Kidney (tissue), 13 donors: ENCODE measurements at regions not wholly inside any gene's neighbourhood (a gene's known extent, or its start where the extent isn't known, plus 50 kb on each side); places are given as distances from the start of the nearest gene placed in this dataset.
A peak's percentile ranks its signal among the peaks of the same experiment; 100 is the strongest.
"Not testable (repeated sequence)": the region's sequence is repeated elsewhere in the genome, so short reads cannot be mapped to it uniquely, and the experiment has no call there.

Experiments used
- DNase-seq, 5 donors: peaks; one replicate each; pipeline ENCODE4 v3.0.0-alpha.2; 2013 to 2020
- FAIRE-seq: peaks from 2 replicates; lab custom pipeline; 2012; peaks lifted over from hg19 to GRCh38; lab: Jason Lieb, UNC
- H3K27ac ChIP-seq, 2 donors: one replicate each; pipeline ENCODE4 v1.7.0; 2013; ENCODE audit warnings: low read depth in 2 of 2, low read length in 2 of 2, inconsistent platforms in 1 of 2
- H3K27me3 ChIP-seq: one replicate; pipeline ENCODE4 v1.7.1; 2013; ENCODE audit warnings: low read length, inconsistent platforms; ENCODE audit not compliant: control insufficient read depth, insufficient read depth
- H3K36me3 ChIP-seq, 3 donors: one replicate each; pipeline versions ENCODE4 v1.7.0 to v1.7.1; 2013; ENCODE audit warnings: low read length in 3 of 3, control low read depth in 1 of 3, inconsistent platforms in 1 of 3; ENCODE audit not compliant: insufficient read depth in 3 of 3, control insufficient read depth in 2 of 3
- H3K4me1 ChIP-seq, 3 donors: one replicate each; pipeline versions ENCODE4 v1.7.0 to v1.7.1; 2013; ENCODE audit warnings: low read length in 3 of 3, inconsistent platforms in 1 of 3, low read depth in 1 of 3; ENCODE audit not compliant: control insufficient read depth in 2 of 3, insufficient read depth in 2 of 3
- H3K4me3 ChIP-seq, 3 donors: one replicate each; pipeline versions ENCODE4 v1.7.0 to v1.8.1; 2013; ENCODE audit warnings: low read length in 3 of 3, control low read depth in 1 of 3, inconsistent platforms in 1 of 3
- H3K9ac ChIP-seq, 3 donors: one replicate each; pipeline versions ENCODE4 v1.7.0 to v1.7.1; 2013; ENCODE audit warnings: low read length in 3 of 3, control low read depth in 1 of 3, inconsistent platforms in 1 of 3
- H3K9me3 ChIP-seq, 3 donors: one replicate each; pipeline versions ENCODE4 v1.7.0 to v1.7.1; 2013; ENCODE audit warnings: low read length in 3 of 3, control low read depth in 1 of 3, inconsistent platforms in 1 of 3; ENCODE audit not compliant: control insufficient read depth in 2 of 3, insufficient read depth in 1 of 3
- CTCF ChIP-seq: IDR thresholded peaks from 3 replicates; pipeline ENCODE4 v1.5.1; 2012; ENCODE audit warnings: mild to moderate bottlenecking, moderate library complexity, borderline replicate concordance; ENCODE audit not compliant: insufficient read depth; ENCODE audit errors: extremely low read depth
- intact Hi-C: fragments of 100-400 bp; cut with DNase I; formaldehyde crosslinking; loops from one replicate; pipeline ENCODE4 v1.11.1; 2022
- donor health status: control.
- donor health status: control.
- donor health status: control.
- donor health status: control.
- donor health status: control.
- donor health status: DM: yes; HTN: yes; CAD: no.
- donor health status: Normal renal cell carcinoma (clear cell type).

- no peak for TF ChIP-seq CTCF
- H3K4me3 ChIP-seq: no peak overlapping the region
- FAIRE-seq (no peak), DNase-seq (no peak)
- intact Hi-C loops: no loop called here
- no peaks in the 10 kb centered on the region for H3K9me3 ChIP-seq
- no peak overlapping the region for H3K27ac ChIP-seq
- no peaks in the 10 kb centered on the region for H3K36me3 ChIP-seq
- H3K4me1 ChIP-seq: no peaks in the 10 kb centered on the region
- H3K9ac ChIP-seq: no peak overlapping the region
- no peaks in the 10 kb centered on the region for H3K27me3 ChIP-seq
These were observed 335.0 kb upstream of the KLF4 start for GRCh38 chr9:107824556-107824955.

GRCh38 chr9:107819772-107820565, 330.4 kb upstream of the KLF4 start:
- H3K9ac ChIP-seq: no peak overlapping the region
- FAIRE-seq (no peak), DNase-seq (peak in 1 of 5 donors; percentile 7)
- H3K27ac ChIP-seq: no peak overlapping the region
- H3K4me3 ChIP-seq: no peak overlapping the region
- no peaks in the 10 kb centered on the region for H3K36me3 ChIP-seq
- intact Hi-C loops: no loop called here
- no peaks in the 10 kb centered on the region for H3K27me3 ChIP-seq
- TF ChIP-seq CTCF: no peak
- no peaks in the 10 kb centered on the region for H3K9me3 ChIP-seq
- H3K4me1 ChIP-seq: no peaks in the 10 kb centered on the region

- intact Hi-C loops, FAIRE-seq, H3K36me3 ChIP-seq, H3K4me1 ChIP-seq, H3K4me3 ChIP-seq, H3K9ac ChIP-seq, DNase-seq, H3K9me3 ChIP-seq, H3K27ac ChIP-seq, H3K27me3 ChIP-seq: not testable (repeated sequence)
These were observed 328.9 kb upstream of the KLF4 start for GRCh38 chr9:107818503-107818829.

GRCh38 chr9:107817595-107818502, 328.3 kb upstream of the KLF4 start:
- H3K27me3 ChIP-seq, FAIRE-seq, H3K36me3 ChIP-seq, intact Hi-C loops, H3K4me3 ChIP-seq, H3K27ac ChIP-seq, H3K9me3 ChIP-seq, H3K9ac ChIP-seq, H3K4me1 ChIP-seq: not testable (repeated sequence)
- DNase-seq: peak in 1 of 5 donors; percentile 59
